ENCODE measurements at regions not wholly inside any gene's neighbourhood (a gene's known extent, or its start where the extent isn't known, plus 50 kb on each side); places are given as distances from the start of the nearest gene placed in this dataset.
A peak's percentile ranks its signal among the peaks of the same experiment; 100 is the strongest.

DNA sequence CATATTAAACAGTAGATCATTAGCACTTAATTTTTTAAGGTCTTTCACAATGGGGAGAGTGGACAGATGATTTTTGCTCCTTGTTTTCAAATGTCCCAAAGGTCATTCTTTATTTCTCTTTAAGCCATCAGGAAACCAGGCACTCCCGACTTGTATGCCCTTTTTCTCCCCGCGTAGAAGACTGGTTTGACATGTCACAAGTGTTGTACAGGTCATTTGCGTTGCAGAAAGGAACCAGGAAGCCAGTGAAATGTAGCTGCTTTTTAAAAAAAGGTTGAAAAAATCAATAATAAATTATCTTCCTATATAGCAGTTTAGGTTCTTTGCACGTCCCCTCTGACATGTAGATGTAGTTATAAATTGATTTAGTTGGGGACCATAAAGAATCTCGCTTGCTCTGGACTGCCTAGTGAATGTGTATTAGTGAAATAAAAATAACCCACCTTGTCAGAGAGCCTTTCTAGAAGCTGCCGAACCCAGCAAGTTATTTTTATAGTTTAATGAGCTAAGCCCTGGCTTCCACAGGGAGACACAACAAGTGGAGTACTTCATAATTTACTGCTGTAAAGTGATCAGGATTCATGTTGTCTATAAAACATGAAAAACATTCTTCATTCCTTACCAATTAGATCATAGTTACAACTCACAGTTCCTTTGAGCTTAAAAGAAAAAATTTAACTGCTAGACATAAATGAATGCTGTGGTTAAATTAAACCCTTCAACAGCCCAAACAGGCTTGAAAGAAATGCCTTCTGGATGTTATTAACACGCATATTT is 404.6 kb downstream of the CSNK1G3 start:
- H3K4me1 ChIP-seq (ENCODE audit: insufficient read depth, low read length, poor library complexity, severe bottlenecking) = no peaks in the 10 kb centered on the region
- peak overlapping the region; percentile 50; the same call in 1 of the 2 replicates for H2AFZ ChIP-seq (ENCODE audit: low read length)
- H3K9me2 ChIP-seq (ENCODE audit: insufficient read depth, low read length) = no peaks in the 10 kb centered on the region
- no peak for DNase-seq (ENCODE audit: low spot score)
- no peaks in the 10 kb centered on the region for H3K36me3 ChIP-seq (ENCODE audit: insufficient read depth, low read length)
- no peaks in the 10 kb centered on the region for H4K20me1 ChIP-seq (ENCODE audit: insufficient read depth, low read length)
- H3K27ac ChIP-seq (ENCODE audit: low read depth, low read length, poor library complexity, severe bottlenecking) = no peak overlapping the region
- ChIA-PET POLR2A (interaction anchor here (1.1 to 2.0 kb wide), 4 partner anchors 9 to 151 kb away, joined by 3 to 5 read pairs (median 4); no protein-coding TSS in a partner anchor), CTCF (ENCODE audit: unreplicated experiment) (no interaction called here)
- no TSS peak for BruUV-seq (replicated peaks)
- H3K4me3 ChIP-seq (ENCODE audit: low read depth, low read length, poor library complexity, severe bottlenecking) = no peak overlapping the region
- H3K4me2 ChIP-seq (ENCODE audit: low read length) = no peak overlapping the region; the same call in 1 of the 2 replicates
- intact Hi-C loops (cut with micrococcal nuclease; ENCODE audit: unreplicated experiment) = no loop called here
- no peaks in the 10 kb centered on the region for H3K9me3 ChIP-seq (ENCODE audit: low read length)
- TF ChIP-seq, protein P1, sequence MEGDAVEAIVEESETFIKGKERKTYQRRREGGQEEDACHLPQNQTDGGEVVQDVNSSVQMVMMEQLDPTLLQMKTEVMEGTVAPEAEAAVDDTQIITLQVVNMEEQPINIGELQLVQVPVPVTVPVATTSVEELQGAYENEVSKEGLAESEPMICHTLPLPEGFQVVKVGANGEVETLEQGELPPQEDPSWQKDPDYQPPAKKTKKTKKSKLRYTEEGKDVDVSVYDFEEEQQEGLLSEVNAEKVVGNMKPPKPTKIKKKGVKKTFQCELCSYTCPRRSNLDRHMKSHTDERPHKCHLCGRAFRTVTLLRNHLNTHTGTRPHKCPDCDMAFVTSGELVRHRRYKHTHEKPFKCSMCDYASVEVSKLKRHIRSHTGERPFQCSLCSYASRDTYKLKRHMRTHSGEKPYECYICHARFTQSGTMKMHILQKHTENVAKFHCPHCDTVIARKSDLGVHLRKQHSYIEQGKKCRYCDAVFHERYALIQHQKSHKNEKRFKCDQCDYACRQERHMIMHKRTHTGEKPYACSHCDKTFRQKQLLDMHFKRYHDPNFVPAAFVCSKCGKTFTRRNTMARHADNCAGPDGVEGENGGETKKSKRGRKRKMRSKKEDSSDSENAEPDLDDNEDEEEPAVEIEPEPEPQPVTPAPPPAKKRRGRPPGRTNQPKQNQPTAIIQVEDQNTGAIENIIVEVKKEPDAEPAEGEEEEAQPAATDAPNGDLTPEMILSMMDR (conservative IDR thresholded peaks at IDR 0.05; ENCODE audit: low read length) = no peak
- no peak for TF ChIP-seq EZH2phosphoT487 (IDR thresholded peaks at IDR 0.05; ENCODE audit: borderline replicate concordance, low read depth, low read length)
- no peaks in the 10 kb centered on the region for H3K79me2 ChIP-seq (ENCODE audit: insufficient read depth, low read depth, low read length)

DNA sequence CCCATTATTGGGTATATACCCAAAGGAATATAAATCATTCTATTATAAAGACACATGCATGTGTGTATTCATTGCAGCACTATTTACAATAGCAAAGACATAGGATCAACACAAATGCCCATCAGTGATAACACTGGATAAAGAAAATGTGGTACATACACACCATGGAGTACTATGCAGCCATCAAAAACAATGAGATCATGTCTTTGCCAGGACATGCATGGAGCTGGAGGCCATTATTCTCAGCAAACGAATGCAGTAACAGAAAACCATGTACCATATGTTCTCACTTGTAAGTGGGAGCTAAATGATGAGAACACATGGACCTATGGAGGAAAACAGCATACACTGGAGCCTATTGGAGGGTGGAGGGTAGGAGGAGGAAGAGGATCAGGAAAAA is 402.4 kb downstream of the CSNK1G3 start:
- Histone ChIP-seq H3K4me1 (ENCODE audit: insufficient read depth, low read length, poor library complexity, severe bottlenecking) (no peaks in the 10 kb centered on the region), H3K27ac (ENCODE audit: low read depth, low read length, poor library complexity, severe bottlenecking) (no peak overlapping the region), H3K36me3 (ENCODE audit: insufficient read depth, low read length) (no peaks in the 10 kb centered on the region), H3K4me2 (ENCODE audit: low read length) (no peak overlapping the region), H2AFZ (ENCODE audit: low read length) (no peak overlapping the region), H3K9me2 (ENCODE audit: insufficient read depth, low read length) (no peaks in the 10 kb centered on the region), H3K9me3 (ENCODE audit: low read length) (no peaks in the 10 kb centered on the region), H3K4me3 (ENCODE audit: low read depth, low read length, poor library complexity, severe bottlenecking) (no peak overlapping the region), H3K79me2 (ENCODE audit: insufficient read depth, low read depth, low read length) (no peaks in the 10 kb centered on the region), H4K20me1 (ENCODE audit: insufficient read depth, low read length) (no peaks in the 10 kb centered on the region)
- TF ChIP-seq, protein P1 (conservative IDR thresholded peaks at IDR 0.05; ENCODE audit: low read length) = no peak
- no peak for TF ChIP-seq EZH2phosphoT487 (IDR thresholded peaks at IDR 0.05; ENCODE audit: borderline replicate concordance, low read depth, low read length)
- BruUV-seq (replicated peaks) = no TSS peak
- POLR2A ChIA-PET = no interaction called here
- DNase-seq (ENCODE audit: low spot score) = no peak
- intact Hi-C loops (cut with micrococcal nuclease; ENCODE audit: unreplicated experiment) = no loop called here
- CTCF ChIA-PET (ENCODE audit: unreplicated experiment) = no interaction called here

DNA sequence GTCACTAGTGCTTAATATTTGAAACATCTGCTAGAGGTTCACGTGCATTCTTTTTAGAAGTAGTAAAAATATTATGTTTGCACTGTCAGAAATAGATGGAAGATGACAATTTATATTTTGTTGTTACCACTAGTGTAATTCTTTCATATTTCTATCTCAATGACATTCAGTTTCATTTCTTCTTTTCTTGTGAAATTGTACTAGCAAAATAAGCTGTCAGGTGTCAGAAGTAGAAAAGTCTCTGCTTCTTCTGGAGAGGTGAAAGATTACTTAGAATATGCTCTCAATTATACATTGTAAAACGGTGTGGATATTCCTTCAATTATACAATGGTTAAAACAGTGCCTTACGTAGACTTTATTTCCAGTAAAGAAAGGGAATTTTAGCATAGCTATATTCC is 395.4 kb downstream of the CSNK1G3 start:
- intact Hi-C loops (cut with micrococcal nuclease; ENCODE audit: unreplicated experiment) = no loop called here
- no TSS peak for BruUV-seq (replicated peaks)
- Histone ChIP-seq H2AFZ (ENCODE audit: low read length) (peak overlapping the region; percentile 38; the same call in 1 of the 2 replicates), H3K4me1 (ENCODE audit: insufficient read depth, low read length, poor library complexity, severe bottlenecking) (peaks cover 14% of the 10 kb centered on the region), H3K9me2 (ENCODE audit: insufficient read depth, low read length) (no peaks in the 10 kb centered on the region), H3K4me3 (ENCODE audit: low read depth, low read length, poor library complexity, severe bottlenecking) (no peak overlapping the region), H3K4me2 (ENCODE audit: low read length) (peak overlapping the region; percentile 57), H3K27ac (ENCODE audit: low read depth, low read length, poor library complexity, severe bottlenecking) (no peak overlapping the region), H3K79me2 (ENCODE audit: insufficient read depth, low read depth, low read length) (no peaks in the 10 kb centered on the region), H3K9me3 (ENCODE audit: low read length) (no peaks in the 10 kb centered on the region), H3K36me3 (ENCODE audit: insufficient read depth, low read length) (no peaks in the 10 kb centered on the region), H4K20me1 (ENCODE audit: insufficient read depth, low read length) (no peaks in the 10 kb centered on the region)
- ChIA-PET CTCF (ENCODE audit: unreplicated experiment) (no interaction called here), POLR2A (interaction anchor here (1.0 to 1.3 kb wide), 3 partner anchors 10 to 841 kb away, joined by 4 to 5 read pairs (median 4); no protein-coding TSS in a partner anchor)
- DNase-seq (ENCODE audit: low spot score) = peak; percentile 16
- TF ChIP-seq EZH2phosphoT487 (IDR thresholded peaks at IDR 0.05; ENCODE audit: borderline replicate concordance, low read depth, low read length) = no peak
- TF ChIP-seq, protein P1 (conservative IDR thresholded peaks at IDR 0.05; ENCODE audit: low read length) = no peak
